Glomerular visceral epithelial cell (primary cell): ENCODE measurements at regions not wholly inside any gene's neighbourhood (a gene's known extent, or its start where the extent isn't known, plus 50 kb on each side); places are given as distances from the start of the nearest gene placed in this dataset.
"Not testable (repeated sequence)": the region's sequence is repeated elsewhere in the genome, so short reads cannot be mapped to it uniquely, and the experiment has no call there.

Source experiments
- DNase-seq: peaks from one replicate; pipeline ENCODE4 v3.0.0-alpha.2; 2016; ENCODE audit errors: extremely low spot score

GRCh38 chr11:90326647-90327046 lies 103.8 kb upstream of the CHORDC1 start:
- DNase-seq, result no peak

GRCh38 chr11:90323289-90323688 lies 100.4 kb upstream of the CHORDC1 start:
- no peak for DNase-seq

- no peak for DNase-seq
Measured at GRCh38 chr11:90321018-90321417, 98.2 kb upstream of the CHORDC1 start.

GRCh38 chr11:90318651-90319050 lies 95.8 kb upstream of the CHORDC1 start:
- DNase-seq, result no peak

- DNase-seq, result no peak
Measured at GRCh38 chr11:90310210-90310609, 87.4 kb upstream of the CHORDC1 start.

- no peak for DNase-seq
Measured at GRCh38 chr11:90309693-90310092, 86.8 kb upstream of the CHORDC1 start.

- DNase-seq, result no peak
Measured at GRCh38 chr11:90294526-90294925, 71.7 kb upstream of the CHORDC1 start.

GRCh38 chr11:90294091-90294490 lies 71.2 kb upstream of the CHORDC1 start:
- no peak for DNase-seq

GRCh38 chr11:90288212-90288821 lies 65.5 kb upstream of the CHORDC1 start:
- DNase-seq, result peak; percentile 31

- no peak for DNase-seq
Measured at GRCh38 chr11:90286640-90287039, 63.8 kb upstream of the CHORDC1 start.

- no peak for DNase-seq
Measured at GRCh38 chr11:90284171-90284570, 61.3 kb upstream of the CHORDC1 start.

GRCh38 chr11:90282551-90283071 lies 59.8 kb upstream of the CHORDC1 start:
- not testable (repeated sequence) for DNase-seq

GRCh38 chr11:90274362-90274761 lies 51.5 kb upstream of the CHORDC1 start:
- DNase-seq, result no peak
